ENCODE measurements at regions not wholly inside any gene's neighbourhood (a gene's known extent, or its start where the extent isn't known, plus 50 kb on each side); places are given as distances from the start of the nearest gene placed in this dataset.

DNA sequence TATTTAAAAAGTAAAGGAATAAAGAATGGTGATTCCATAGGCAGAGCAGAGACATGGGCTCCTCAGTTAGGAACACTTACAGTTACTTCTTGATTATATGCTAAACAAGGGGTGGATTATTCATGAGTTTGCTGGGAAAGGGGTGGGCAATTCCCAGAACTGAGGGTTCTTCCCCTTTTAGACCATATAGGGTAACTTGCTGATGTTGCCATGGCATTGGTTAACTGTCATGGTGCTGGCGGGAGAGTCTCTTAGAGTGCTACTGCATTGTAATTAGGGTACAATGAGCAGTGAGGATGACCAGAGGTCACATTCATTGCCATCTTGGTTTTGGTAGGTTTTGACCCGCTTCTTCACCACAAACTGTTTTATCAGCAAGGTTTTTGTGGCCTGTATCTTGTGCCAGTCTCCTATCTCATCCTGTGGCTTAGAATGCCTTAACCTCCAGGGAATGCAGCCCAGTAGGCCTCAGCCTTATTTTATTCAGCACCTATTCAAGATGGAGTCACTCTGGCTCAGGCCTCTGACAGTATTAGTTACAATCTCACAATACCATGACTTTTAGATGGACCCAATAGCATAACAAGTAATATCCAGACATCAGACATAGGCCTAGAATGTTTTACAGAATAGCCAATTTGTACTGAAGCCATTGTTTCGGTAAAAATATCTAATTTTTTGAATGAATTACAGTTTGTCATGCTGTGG is 106.8 kb downstream of the ZBTB18 start:
- DNase-seq, result no peak

GRCh38 chr1:244159646-244160045 is 108.6 kb downstream of the ZBTB18 start:
- no peak for DNase-seq

DNA sequence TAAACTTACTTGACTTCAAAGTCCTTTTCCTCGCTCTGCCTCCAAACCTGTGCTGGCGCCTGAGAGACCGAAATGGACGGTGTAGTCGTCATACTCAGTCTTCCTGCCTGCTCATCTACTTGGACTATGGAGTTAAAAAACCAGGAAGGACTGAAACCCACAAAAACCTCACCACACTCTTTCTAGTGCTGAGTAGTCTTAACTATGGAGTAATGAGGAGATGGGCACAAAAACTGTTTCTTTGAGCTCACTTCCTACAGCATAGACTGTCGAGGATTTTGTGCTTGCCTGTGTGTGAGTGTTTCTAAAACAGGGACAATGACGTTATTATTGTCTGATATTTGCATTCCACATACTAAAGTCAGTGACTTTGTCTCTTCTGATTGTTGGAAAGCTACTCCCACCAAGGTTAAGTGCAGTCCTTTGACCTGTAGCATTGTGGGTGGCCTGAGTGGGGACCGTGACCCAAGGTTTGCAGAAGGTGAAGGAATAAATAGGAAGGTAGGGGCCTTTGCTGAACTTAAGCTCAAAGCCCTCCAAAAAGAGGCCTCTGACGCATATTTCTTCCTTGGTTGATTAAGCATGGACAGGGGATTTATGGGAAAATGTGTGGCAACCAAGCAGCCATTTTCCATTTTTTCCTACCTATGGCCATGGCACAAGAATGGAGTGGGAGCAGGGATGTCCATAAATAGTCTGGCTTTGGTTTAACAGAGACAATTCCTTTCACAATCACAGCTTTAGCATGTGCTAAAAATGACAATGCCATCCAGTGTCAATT is 109.6 kb downstream of the ZBTB18 start:
- DNase-seq, result no peak

DNA sequence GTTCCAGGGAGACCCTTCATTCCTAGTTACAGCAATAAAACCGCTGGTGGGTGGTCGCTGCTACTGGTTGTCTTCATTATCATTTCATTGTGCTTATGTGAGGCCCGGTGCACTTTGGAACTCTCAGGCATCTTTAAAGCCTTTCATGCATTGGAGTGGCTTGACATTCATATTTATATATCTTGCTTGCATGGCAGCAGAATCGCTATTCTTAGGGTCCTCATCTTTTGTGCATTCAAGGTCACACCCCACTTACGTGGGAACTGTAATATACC is 110.1 kb downstream of the ZBTB18 start:
- DNase-seq, result no peak

DNA sequence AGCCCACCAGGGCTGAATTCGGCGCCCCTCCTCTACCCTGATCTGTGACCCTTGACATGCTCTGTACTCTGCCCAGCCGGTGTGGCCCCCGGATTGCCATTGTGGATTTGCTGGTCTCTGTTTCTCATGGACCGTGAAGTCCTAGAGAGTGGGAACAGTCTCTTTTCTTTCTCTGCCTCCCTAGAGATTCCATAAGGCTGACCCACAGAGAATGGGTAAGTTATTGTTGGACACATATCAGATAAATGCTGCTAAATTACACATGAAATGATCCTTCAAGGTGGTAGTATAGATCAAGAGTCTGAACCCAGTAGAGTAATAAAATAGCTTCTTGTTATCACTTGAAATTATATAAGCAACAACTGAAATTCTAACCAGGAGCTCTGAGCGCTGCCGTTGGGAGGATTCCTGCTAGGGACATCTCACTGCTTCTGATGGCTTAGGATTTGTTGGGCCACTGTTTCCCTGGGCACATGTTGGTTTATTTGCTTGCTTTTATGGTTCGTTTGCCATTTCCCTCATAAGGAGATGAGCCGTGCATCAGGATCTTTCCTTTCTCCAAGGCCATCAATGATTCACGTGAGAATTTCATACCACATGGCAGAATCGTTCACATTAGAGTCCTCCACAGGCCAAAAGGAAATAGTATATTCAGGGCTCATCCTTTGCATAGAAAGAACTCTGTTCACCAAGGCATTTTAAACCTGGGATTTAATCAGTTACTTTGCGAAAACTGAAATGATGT is 111.9 kb downstream of the ZBTB18 start:
- no peak for DNase-seq

GRCh38 chr1:244163861-244164510 is 112.9 kb downstream of the ZBTB18 start:
- DNase-seq, result no peak

- peak; percentile 18 for DNase-seq
Observed at GRCh38 chr1:244164511-244164890, 113.4 kb downstream of the ZBTB18 start.

GRCh38 chr1:244165021-244165420 is 113.9 kb downstream of the ZBTB18 start:
- DNase-seq, result no peak

DNA sequence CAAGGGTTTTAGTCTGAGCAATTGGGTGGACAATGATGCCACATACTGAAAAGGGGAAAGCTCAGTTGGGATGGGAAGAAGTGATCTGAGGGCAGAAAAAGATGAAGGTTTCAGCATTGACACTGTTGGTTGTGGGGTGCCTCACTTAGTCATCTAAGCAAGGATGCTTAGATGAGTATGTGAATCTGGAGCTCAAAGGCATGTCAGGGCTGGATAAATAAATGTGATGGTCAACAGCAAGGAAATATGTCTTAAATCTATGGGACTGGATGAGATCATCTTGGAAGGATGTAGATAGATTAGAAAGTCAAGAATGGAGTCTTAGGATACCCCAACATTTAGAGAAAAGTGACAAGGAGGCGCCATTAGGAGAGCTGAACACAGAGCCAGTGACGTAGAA is 114.6 kb downstream of the ZBTB18 start:
- DNase-seq, result no peak

DNA sequence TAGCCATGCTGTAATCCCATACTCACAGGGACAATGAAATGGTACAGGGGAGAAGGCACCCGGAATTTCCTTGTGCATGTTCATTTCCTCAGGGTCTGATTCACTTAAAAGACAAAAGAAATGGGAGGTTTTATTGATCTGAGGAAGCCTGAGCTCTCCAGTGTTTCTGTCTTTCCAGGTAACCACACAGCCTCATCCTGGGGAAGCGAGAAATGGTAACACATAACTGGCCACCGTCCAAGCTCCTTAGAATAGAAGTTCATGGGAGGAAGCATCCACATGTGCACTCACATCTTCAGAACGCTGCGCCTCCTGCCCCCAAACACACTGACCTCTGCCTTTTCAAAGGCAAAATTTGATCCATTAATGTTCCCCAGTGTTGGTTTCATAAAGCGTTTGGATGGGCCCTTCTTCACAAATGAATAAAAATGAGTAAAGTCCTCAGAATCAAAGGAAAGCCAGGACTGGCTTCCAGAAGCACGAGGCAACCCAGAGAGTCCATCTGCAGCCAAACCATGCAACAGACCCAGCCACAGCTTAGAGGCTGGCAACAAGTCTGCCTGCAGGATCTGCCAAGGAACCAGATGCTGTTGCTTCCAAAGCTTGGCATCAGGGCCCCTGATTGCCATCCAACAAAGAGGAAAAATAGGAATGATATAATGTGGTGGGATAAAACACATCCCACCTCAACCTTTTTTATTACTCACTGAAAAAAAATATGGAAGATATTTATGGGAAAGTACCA is 120.3 kb downstream of the ZBTB18 start:
- DNase-seq, result no peak

DNA sequence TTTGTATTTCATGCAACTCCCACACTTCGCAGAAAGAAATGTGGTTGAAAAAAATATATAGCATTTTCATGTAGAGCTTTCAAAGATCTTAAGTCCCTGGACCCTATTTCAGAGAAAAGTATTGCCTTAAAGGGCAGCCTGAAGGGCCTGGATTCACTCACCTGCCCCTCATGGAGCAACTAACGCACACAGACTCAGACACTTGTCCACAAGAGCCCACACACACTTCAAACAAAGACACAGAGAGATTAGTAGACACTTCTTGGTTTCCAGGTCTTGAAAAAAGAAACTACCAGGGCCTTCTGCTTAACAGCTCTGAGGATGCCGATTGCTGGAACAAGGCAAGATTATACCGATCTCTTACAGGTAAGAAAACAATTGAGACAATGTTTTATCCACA is 122.2 kb downstream of the ZBTB18 start:
- DNase-seq, result no peak

- no peak for DNase-seq
Observed at GRCh38 chr1:244173769-244174168, 122.7 kb downstream of the ZBTB18 start.

DNA sequence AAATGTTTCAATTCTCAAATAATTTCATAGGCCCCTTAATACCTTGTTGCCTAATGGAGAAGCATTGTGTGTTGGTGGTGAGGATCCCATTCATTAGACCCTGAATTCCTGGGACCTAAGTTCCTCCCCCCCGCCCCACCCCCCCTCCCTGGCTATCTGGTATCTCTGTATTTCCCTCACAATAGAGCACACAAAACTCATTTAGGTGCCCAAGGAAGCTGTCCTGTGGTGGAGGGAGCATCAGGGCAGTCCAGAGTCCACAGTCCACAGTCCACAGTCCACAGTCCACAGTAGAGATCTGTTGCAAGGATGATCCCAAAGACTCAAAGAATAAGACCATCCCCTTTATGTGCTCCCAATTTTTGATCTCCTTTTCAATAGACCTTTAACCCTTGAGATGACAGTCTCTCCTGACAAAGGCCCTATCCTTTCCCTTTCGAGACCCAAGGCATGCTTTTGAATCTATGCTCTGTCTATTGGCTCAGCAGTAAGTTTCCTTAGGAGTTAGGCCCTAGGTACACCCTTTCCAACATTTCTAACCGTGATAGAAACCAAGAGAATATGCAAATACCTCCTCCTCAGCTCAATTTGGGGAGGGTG is 123.9 kb downstream of the ZBTB18 start:
- no peak for DNase-seq

DNA sequence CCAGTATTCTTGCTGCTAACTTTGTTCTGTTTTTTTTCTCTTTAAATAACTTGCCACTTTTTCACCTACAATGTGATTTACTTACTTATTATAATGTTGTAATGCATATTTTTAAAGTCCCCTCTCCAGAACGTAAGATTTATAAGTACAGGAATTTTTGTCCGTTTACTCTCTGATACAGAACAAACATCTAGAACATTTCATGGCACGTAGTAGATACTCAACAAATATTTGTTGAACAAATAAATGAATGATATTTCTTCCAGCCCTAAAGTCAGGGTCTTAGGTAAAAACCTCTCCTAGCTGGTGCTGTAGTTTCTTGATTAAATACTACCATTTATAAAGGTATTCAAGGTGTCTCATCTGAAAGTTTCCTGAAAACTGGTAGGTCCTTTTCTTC is 125.1 kb downstream of the ZBTB18 start:
- no peak for DNase-seq

DNA sequence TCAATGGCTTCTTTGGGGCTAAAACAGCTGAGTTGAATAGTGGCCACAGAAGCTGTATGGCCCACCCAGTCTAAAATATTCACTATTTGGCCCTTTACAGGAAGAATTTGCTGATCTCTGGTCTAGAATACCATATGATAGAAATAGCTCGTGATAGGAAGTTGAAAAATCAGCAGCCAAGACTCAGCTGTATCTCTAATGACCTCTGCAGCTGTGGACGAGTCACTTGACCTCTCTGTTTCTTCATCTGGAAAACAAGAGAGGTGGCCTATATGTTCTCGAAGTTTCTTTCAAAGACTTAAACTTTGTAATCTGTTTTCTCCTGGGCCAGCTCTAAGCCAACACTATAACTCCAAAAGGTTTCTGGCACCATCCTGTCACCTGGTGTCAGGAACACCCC is 129.2 kb downstream of the ZBTB18 start:
- no peak for DNase-seq

DNA sequence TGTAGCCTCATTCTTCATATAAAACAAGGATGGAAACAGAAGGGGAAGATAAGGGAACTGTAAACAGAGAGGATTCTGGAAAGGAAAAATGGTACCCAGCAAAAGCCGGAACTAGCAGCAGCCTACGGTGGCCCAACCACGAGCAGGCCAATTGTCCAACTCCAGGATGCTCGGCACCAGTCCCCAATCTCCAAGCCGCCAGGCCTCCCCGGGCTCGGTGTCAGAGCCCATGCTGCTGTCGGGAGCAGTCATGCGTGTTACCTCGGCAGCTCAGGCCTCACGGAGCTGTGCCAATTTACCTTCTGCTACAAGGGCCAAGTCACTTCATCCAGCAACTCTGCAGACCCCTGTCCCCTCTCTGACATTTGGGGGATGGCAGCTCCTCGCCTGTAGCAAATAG is 130.8 kb downstream of the ZBTB18 start:
- no peak for DNase-seq

- no peak for DNase-seq
Observed at GRCh38 chr1:244183037-244183436, 132.0 kb downstream of the ZBTB18 start.

DNA sequence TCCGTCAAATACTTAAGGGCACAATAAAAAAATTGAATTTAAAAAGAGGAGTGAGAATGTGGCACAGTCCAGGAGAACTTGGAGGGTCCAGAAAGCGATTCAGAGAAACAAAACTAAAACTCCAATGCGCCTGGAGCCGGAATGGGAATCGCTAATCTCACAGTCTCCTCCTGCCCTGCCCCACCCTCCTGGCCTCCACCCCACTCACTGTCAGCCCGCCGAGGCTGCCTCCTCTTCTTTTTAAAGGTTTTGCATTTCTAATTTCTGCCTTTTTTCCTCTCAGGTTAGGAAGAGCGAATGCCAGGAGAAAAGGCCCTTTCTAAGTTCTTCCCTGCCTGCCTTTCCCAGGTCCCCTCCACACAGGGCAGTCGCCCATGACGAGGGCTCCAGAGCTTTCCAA is 135.3 kb downstream of the ZBTB18 start:
- no peak for DNase-seq

DNA sequence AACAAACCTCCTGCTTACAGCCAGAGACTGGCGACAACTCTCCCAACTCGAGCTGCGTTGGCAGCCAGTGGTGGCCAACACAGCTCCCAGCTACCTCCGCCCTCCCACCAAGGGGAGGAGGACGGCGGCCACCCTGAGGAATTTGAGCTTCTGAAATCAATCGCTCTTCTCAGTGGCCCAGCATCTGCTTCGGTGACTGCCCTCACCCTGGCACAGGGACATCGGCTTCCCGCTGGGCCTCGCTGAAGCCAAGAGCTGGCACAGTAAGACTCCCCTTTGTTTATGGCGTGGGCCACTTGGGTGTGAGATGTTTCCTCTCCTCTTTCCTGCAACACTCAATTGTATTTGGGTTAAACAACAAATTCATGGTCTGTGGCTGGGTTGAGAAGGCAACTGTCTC is 136.2 kb downstream of the ZBTB18 start:
- DNase-seq, result no peak

DNA sequence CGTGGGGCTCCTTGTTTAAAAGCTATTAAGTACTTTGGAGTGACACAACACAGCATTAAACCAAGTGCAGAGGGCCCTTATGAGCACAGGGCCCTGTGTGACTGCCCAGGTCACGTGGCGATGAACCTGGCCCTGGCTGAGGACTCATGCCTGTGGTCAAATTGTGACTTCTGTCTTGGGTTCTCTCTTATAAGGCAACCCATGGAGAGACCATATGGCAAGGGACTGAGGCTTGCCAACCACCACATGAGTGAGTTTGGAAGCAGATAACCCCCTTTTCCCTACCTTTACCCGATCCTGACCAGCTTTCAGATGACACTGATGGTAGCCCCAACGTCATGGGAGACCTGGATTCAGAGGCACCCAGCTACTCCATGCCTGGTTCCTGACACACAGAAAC is 140.5 kb downstream of the ZBTB18 start:
- no peak for DNase-seq

DNA sequence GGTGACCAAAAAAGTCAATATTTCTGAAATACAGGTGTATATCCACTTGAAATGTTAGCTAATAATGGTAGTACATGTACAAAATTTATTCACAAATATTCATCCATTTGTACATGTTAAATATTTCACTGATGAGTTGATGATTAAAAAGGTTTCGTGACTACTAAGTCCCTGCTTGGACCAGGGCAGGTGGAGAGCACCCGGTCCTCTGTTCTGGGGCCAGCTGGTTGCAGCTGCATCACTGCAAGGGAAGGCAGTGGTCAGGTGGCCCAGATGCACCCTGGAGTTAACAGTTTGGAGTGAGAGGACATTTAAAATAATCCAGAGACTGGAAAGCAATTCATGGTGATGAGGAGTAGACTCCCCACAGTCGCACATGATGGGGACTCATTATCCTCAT is 141.2 kb downstream of the ZBTB18 start:
- DNase-seq, result no peak

DNA sequence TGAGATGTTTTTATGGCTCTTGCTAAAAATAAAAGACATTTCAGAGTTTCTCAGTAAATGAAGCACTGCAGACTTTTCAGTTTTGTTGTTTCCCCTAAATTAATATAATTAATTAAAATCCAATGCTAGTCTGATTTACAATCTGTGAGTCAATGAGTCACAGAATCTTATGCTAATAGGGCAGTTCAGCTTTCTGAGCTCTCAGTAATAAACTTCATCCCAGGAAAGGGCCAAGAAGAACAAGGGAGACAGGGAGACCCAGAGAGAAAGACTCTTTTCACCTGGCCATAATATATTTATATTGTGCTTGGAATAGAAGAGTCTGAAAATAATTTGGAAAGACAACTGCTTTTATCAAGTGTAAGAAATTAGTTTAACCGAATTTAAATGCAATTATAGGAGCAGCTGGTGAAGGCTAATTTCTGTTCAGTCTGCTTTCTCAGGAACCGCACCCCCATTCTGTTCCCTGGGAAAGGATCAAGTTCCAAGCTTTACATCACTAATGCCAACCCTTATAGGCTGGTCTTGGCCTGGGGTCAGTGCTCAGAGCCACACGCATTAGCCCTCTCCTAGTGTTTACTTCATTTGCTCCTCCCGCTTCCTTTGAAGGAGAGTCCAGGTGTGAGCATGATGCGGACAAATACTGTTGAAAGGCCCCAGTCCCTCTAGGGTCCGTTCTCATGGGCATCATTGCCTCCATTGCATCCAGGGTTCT is 145.6 kb downstream of the ZBTB18 start:
- DNase-seq, result peak; percentile 47

Measured in NCI-H82 (cell line).